SK-N-SH (cell line): ENCODE measurements at regions not wholly inside any gene's neighbourhood (a gene's known extent, or its start where the extent isn't known, plus 50 kb on each side); places are given as distances from the start of the nearest gene placed in this dataset.

ENCODE experiments used
- CTCF ChIA-PET: fragments of 300-600, 350-600 bp; formaldehyde crosslinking; extraction: SDS; loops from one replicate; lab custom pipeline; 2021; lab: Yijun Ruan, JAX
- POLR2A ChIA-PET: fragments of 350-600 bp; sonication (Branson Sonifier 250); formaldehyde crosslinking; extraction: SDS; loops from one replicate; lab custom pipeline; 2020; ENCODE audit warnings: antibody characterized with exemption, inconsistent platforms; lab: Yijun Ruan, JAX
- DNase-seq: peaks from one replicate; pipeline ENCODE4 v3.0.0; 2012
- H2AFZ ChIP-seq: fragments of 200-600 bp; sonication (generic); 2 replicates; pipeline ENCODE4 v1.8.1; 2016; ENCODE audit warnings: antibody characterized with exemption, mild to moderate bottlenecking, low read depth
- H3F3A ChIP-seq: fragments of 200-600 bp; sonication (generic); replicated peaks from 2 replicates; pipeline ENCODE3; 2016; ENCODE audit warnings: antibody characterized with exemption, mild to moderate bottlenecking; ENCODE audit not compliant: insufficient read depth
- H3K27ac ChIP-seq, 2 experiments: fragments of 200-500 bp in 1 of 2; fragments of 200-600 bp in 1 of 2; sonication (Bioruptor generic) in 1 of 2; sonication (generic), shearing (Covaris generic) in 1 of 2; 2 replicates each; pipeline versions ENCODE4 v1.5.1 to v1.6.1; 2014 to 2016; ENCODE audit warnings: low read depth in 2 of 2, inconsistent platforms in 1 of 2, low read length in 1 of 2, mild to moderate bottlenecking in 1 of 2, mixed read lengths in 1 of 2
- H3K27me3 ChIP-seq: fragments of 200-600 bp; sonication (generic), shearing (Covaris generic); 2 replicates; pipeline ENCODE4 v1.6.1; 2016; ENCODE audit warnings: mixed run types; ENCODE audit not compliant: insufficient read depth
- H3K36me3 ChIP-seq, 2 experiments: fragments of 200-500 bp in 1 of 2; fragments of 200-600 bp in 1 of 2; sonication (Bioruptor generic) in 1 of 2; sonication (generic) in 1 of 2; replicated peaks in 1 of 2; 2 replicates each; pipeline versions ENCODE3 to v1.5.1; 2014 to 2016; ENCODE audit warnings: low read length in 1 of 2, mild to moderate bottlenecking in 1 of 2; ENCODE audit not compliant: insufficient read depth in 2 of 2, control insufficient read depth in 1 of 2
- H3K4me1 ChIP-seq, 2 experiments: fragments of 200-500 bp in 1 of 2; fragments of 200-600 bp in 1 of 2; sonication (Bioruptor generic) in 1 of 2; sonication (generic), shearing (Covaris generic) in 1 of 2; 2 replicates each; pipeline versions ENCODE4 v1.5.1 to v1.6.1; 2014 to 2016; ENCODE audit warnings: low read depth in 1 of 2, low read length in 1 of 2, mixed run types in 1 of 2; ENCODE audit not compliant: insufficient read depth in 2 of 2, control insufficient read depth in 1 of 2
- H3K4me2 ChIP-seq: fragments of 200-600 bp; sonication (generic), shearing (Covaris generic); 2 replicates; pipeline ENCODE4 v1.6.1; 2017; ENCODE audit warnings: mixed run types
- H3K4me3 ChIP-seq, 2 experiments: fragments of 200-500 bp in 1 of 2; fragments of 200-600 bp in 1 of 2; sonication (Bioruptor generic) in 1 of 2; sonication (generic), shearing (Covaris generic) in 1 of 2; 2 replicates each; pipeline versions ENCODE4 v1.5.1 to v1.8.1; 2014 to 2016; ENCODE audit warnings: low read depth in 2 of 2, inconsistent platforms in 1 of 2, low read length in 1 of 2, mild to moderate bottlenecking in 1 of 2, mixed read lengths in 1 of 2, moderate library complexity in 1 of 2
- H3K79me2 ChIP-seq: fragments of 200-600 bp; sonication (generic); 2 replicates; pipeline ENCODE4 v1.8.1; 2017; ENCODE audit warnings: mild to moderate bottlenecking; ENCODE audit not compliant: insufficient read depth
- H3K9ac ChIP-seq: fragments of 200-600 bp; sonication (generic); 2 replicates; pipeline ENCODE4 v1.6.1; 2017; ENCODE audit warnings: mixed run types
- H3K9me2 ChIP-seq: fragments of 200-600 bp; sonication (generic); 2 replicates; pipeline ENCODE4 v1.6.1; 2017; ENCODE audit warnings: mixed run types
- H3K9me3 ChIP-seq: fragments of 200-600 bp; sonication (generic); 2 replicates; pipeline ENCODE4 v1.6.1; 2017; ENCODE audit warnings: mixed run types, mild to moderate bottlenecking, moderate library complexity
- H4K20me1 ChIP-seq: fragments of 200-600 bp; sonication (generic); 2 replicates; pipeline ENCODE4 v1.6.1; 2017; ENCODE audit warnings: mild to moderate bottlenecking, mixed run types; ENCODE audit not compliant: insufficient read depth
- CHD2 ChIP-seq: fragments of 150-350 bp; IDR thresholded peaks from 2 replicates; pipeline ENCODE4 v1.6.1; 2018; ENCODE audit warnings: low read length; ENCODE audit not compliant: partially characterized antibody
- CTCF ChIP-seq: fragments of 200-600 bp; sonication (generic); IDR thresholded peaks from 2 replicates; pipeline ENCODE4 v1.6.1; 2017; ENCODE audit warnings: antibody characterized with exemption, mild to moderate bottlenecking, moderate library complexity
- ELF1 ChIP-seq: IDR thresholded peaks from 2 replicates; pipeline ENCODE4 v1.4.0; 2012
- EZH2phosphoT487 ChIP-seq: fragments of 200-600 bp; sonication (generic); IDR thresholded peaks from 2 replicates; pipeline ENCODE4 v1.6.1; 2017; ENCODE audit warnings: low read depth, mixed run types, mild to moderate bottlenecking, antibody characterized with exemption, moderate library complexity, borderline replicate concordance
- FOSL2 ChIP-seq: IDR thresholded peaks from 2 replicates; pipeline ENCODE4 v1.4.0; 2012; ENCODE audit warnings: low read depth, mild to moderate bottlenecking, moderate library complexity, borderline replicate concordance
- FOXJ3 ChIP-seq: sonication (generic); formaldehyde crosslinking; IDR thresholded peaks from 2 replicates; pipeline ENCODE4 v1.5.1; 2020; ENCODE audit warnings: mild to moderate bottlenecking, missing genetic modification reagents
- FOXM1 ChIP-seq: IDR thresholded peaks from 2 replicates; pipeline ENCODE4 v1.4.0; 2012; ENCODE audit warnings: low read depth, mild to moderate bottlenecking
- GABPA ChIP-seq: IDR thresholded peaks from 2 replicates; pipeline ENCODE4 v1.4.0; 2012; ENCODE audit warnings: low read depth, mild to moderate bottlenecking
- IRF3 ChIP-seq: fragments of 150-350 bp; IDR thresholded peaks from 2 replicates; pipeline ENCODE4 v1.6.1; 2016; ENCODE audit warnings: mild to moderate bottlenecking, low read depth, low read length
- JUND ChIP-seq: IDR thresholded peaks from 2 replicates; pipeline ENCODE4 v1.4.0; 2012
- MAX ChIP-seq: IDR thresholded peaks from 2 replicates; pipeline ENCODE4 v1.4.0; 2012; ENCODE audit warnings: low read depth
- MEF2A ChIP-seq: IDR thresholded peaks from 2 replicates; pipeline ENCODE4 v1.4.0; 2012; ENCODE audit warnings: low read depth, borderline replicate concordance
- MXI1 ChIP-seq: IDR thresholded peaks from 2 replicates; pipeline ENCODE4 v1.6.1; 2012; ENCODE audit warnings: mild to moderate bottlenecking, low read depth, low read length, improper control_type of control experiment
- NFIC ChIP-seq: IDR thresholded peaks from 2 replicates; pipeline ENCODE4 v1.4.0; 2012; ENCODE audit warnings: borderline replicate concordance
- NRF1 ChIP-seq: IDR thresholded peaks from 2 replicates; pipeline ENCODE4 v1.6.1; 2012; ENCODE audit warnings: low read depth, mild to moderate bottlenecking, low read length
- RAD21 ChIP-seq: IDR thresholded peaks from 2 replicates; pipeline ENCODE4 v1.6.1; 2012; ENCODE audit warnings: mild to moderate bottlenecking, low read length
- RCOR1 ChIP-seq: fragments of 150-350 bp; IDR thresholded peaks from 2 replicates; pipeline ENCODE4 v1.6.1; 2017; ENCODE audit warnings: antibody characterized with exemption, low read length
- RXRA ChIP-seq: IDR thresholded peaks from 2 replicates; pipeline ENCODE4 v1.4.0; 2012; ENCODE audit warnings: low read depth, mild to moderate bottlenecking, borderline replicate concordance
- SIN3A ChIP-seq: IDR thresholded peaks from 2 replicates; pipeline ENCODE4 v1.6.1; 2012; ENCODE audit warnings: low read depth, mild to moderate bottlenecking, low read length, moderate library complexity, borderline replicate concordance
- SMC3 ChIP-seq: IDR thresholded peaks from 2 replicates; pipeline ENCODE4 v1.6.1; 2012; ENCODE audit warnings: low read depth, low read length, improper control_type of control experiment
- TCF12 ChIP-seq: IDR thresholded peaks from 2 replicates; pipeline ENCODE4 v1.4.0; 2012
- TEAD4 ChIP-seq: IDR thresholded peaks from 2 replicates; pipeline ENCODE4 v1.4.0; 2012; ENCODE audit warnings: mild to moderate bottlenecking, borderline replicate concordance; ENCODE audit not compliant: insufficient read depth
- USF1 ChIP-seq: IDR thresholded peaks from 2 replicates; pipeline ENCODE4 v1.4.0; 2012; ENCODE audit warnings: low read depth, borderline replicate concordance
- WGBS: methylation state at CpG from one replicate; pipeline ENCODE4 v1.1.6; 2017; ENCODE audit warnings: low lambda C conversion rate; 5-methylcytosine and 5-hydroxymethylcytosine counted together

GRCh38 chr1:199629624-199630023 is 397.9 kb upstream of the NR5A2 start:
- ChIA-PET POLR2A (no interaction called here), CTCF (no interaction called here)
- Histone ChIP-seq H3K36me3 (no peaks in the 10 kb centered on the region), H3K4me3 (no peak overlapping the region), H3K9me2 (no peaks in the 10 kb centered on the region), H3K9me3 (no peaks in the 10 kb centered on the region), H3K4me1 (no peaks in the 10 kb centered on the region), H2AFZ (no peak overlapping the region), H3K27me3 (no peaks in the 10 kb centered on the region), H3K27ac (no peak overlapping the region)
- WGBS, result 49% methylated on average over 4 of the region's 4 CpGs
- DNase-seq, result no peak
- TF ChIP-seq FOSL2 (no peak), FOXM1 (no peak), RXRA (no peak), JUND (no peak), SIN3A (no peak), ELF1 (no peak), TCF12 (no peak), RAD21 (no peak), NRF1 (no peak), MXI1 (no peak), IRF3 (no peak)
- TF ChIP-seq, all 33 proteins: peak for 0
- no peak overlapping the region for H3K4me2 ChIP-seq
- H3K9ac ChIP-seq, result no peak overlapping the region
- H3F3A ChIP-seq, result no peaks in the 10 kb centered on the region
- H3K79me2 ChIP-seq, result no peaks in the 10 kb centered on the region
- no peaks in the 10 kb centered on the region for H4K20me1 ChIP-seq

- no peaks in the 10 kb centered on the region for H3K9me2 ChIP-seq
- H3K27ac ChIP-seq, result no peak overlapping the region
- H3K36me3 ChIP-seq, result no peaks in the 10 kb centered on the region
- 29% methylated on average over 1 of the region's 1 CpG for WGBS
- H3F3A ChIP-seq, result no peaks in the 10 kb centered on the region
- no peaks in the 10 kb centered on the region for H3K79me2 ChIP-seq
- no peak overlapping the region for H3K4me3 ChIP-seq
- no peaks in the 10 kb centered on the region; the same call in 1 of the 2 replicates for H3K9me3 ChIP-seq
- no peaks in the 10 kb centered on the region for H4K20me1 ChIP-seq
- H3K27me3 ChIP-seq, result no peaks in the 10 kb centered on the region
- no peak overlapping the region for H3K9ac ChIP-seq
- H2AFZ ChIP-seq, result no peak overlapping the region
- H3K4me2 ChIP-seq, result no peak overlapping the region
- no peak for TF ChIP-seq EZH2phosphoT487
- no peak for TF ChIP-seq FOXJ3
- TF ChIP-seq NRF1, result no peak
- no peak for TF ChIP-seq RCOR1
- no peak for TF ChIP-seq GABPA
- TF ChIP-seq USF1, result no peak
- TF ChIP-seq NFIC, result no peak
- TF ChIP-seq MEF2A, result no peak
- no peak for TF ChIP-seq TCF12
- no peak for TF ChIP-seq CTCF
- no peak for TF ChIP-seq SMC3
- no peak for TF ChIP-seq TEAD4
- TF ChIP-seq ELF1, result no peak
- TF ChIP-seq MAX, result no peak
- TF ChIP-seq CHD2, result no peak
- TF ChIP-seq, all 33 proteins: peak for 0
- CTCF ChIA-PET, result no interaction called here
- no peak for DNase-seq
- POLR2A ChIA-PET, result no interaction called here
- no peaks in the 10 kb centered on the region for H3K4me1 ChIP-seq
These were observed 388.1 kb upstream of the NR5A2 start for GRCh38 chr1:199639453-199639852.
